ENCODE measurements at regions not wholly inside any gene's neighbourhood (a gene's known extent, or its start where the extent isn't known, plus 50 kb on each side); places are given as distances from the start of the nearest gene placed in this dataset.

DNA sequence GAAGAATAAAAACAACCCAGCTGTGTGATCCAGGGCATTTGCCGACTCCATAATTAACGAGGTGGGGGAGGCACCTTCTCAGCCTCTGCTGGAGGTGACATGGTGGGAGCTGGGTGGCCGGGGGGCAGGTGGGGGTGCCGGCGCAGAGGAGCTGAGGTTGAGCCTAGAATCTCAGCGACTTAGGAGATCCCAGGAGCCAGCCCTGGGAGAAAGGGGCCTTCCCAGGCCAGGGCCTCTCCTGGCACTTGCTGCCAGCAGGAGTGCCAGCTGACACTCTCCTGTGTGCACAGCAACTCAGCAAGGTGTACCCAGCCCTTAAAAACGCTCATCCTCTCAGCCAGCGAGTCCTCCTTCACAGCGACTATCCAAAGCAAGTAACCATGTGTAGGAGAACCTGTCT is 62.8 kb upstream of the FCN1 start:
- Histone ChIP-seq H4K20me1 (ENCODE audit: insufficient read depth) (no peaks in the 10 kb centered on the region), H3K27me3 (ENCODE audit: insufficient read depth, low read depth) (peaks cover 73% of the 10 kb centered on the region), H3K36me3 (ENCODE audit: low read depth) (no peaks in the 10 kb centered on the region), H3K9me2 (ENCODE audit: insufficient read depth) (no peaks in the 10 kb centered on the region), H3K4me1 (replicated peaks; ENCODE audit: insufficient read depth) (no peaks in the 10 kb centered on the region), H3K27ac (no peak overlapping the region), H3K9me3 (ENCODE audit: insufficient read depth, low read depth) (no peaks in the 10 kb centered on the region), H3F3A (ENCODE audit: insufficient read depth, low read depth) (no peaks in the 10 kb centered on the region), H2AFZ (no peak overlapping the region), H3K4me2 (no peak overlapping the region), H3K79me2 (ENCODE audit: low read depth) (no peaks in the 10 kb centered on the region), H3K4me3 (no peak overlapping the region)
- CTCF ChIA-PET: no interaction called here
- BruUV-seq (replicated peaks): no TSS peak
- no peak for DNase-seq
- no peak for TF ChIP-seq EZH2 (IDR thresholded peaks at IDR 0.05; ENCODE audit: low read depth)
- no peak for TF ChIP-seq CTCF (conservative IDR thresholded peaks at IDR 0.05)
- intact Hi-C loops (cut with micrococcal nuclease; ENCODE audit: unreplicated experiment): no loop called here
- POLR2A ChIA-PET (ENCODE audit: unreplicated experiment): no interaction called here

GRCh38 chr9:134980991-134981390 is 63.3 kb upstream of the FCN1 start:
- Histone ChIP-seq H2AFZ (no peak overlapping the region), H3F3A (ENCODE audit: insufficient read depth, low read depth) (no peaks in the 10 kb centered on the region), H3K4me3 (no peak overlapping the region), H3K27me3 (ENCODE audit: insufficient read depth, low read depth) (peaks cover 72% of the 10 kb centered on the region), H3K79me2 (ENCODE audit: low read depth) (no peaks in the 10 kb centered on the region), H3K4me1 (replicated peaks; ENCODE audit: insufficient read depth) (no peaks in the 10 kb centered on the region), H3K4me2 (no peak overlapping the region), H3K36me3 (ENCODE audit: low read depth) (no peaks in the 10 kb centered on the region), H3K9me3 (ENCODE audit: insufficient read depth, low read depth) (no peaks in the 10 kb centered on the region), H3K9me2 (ENCODE audit: insufficient read depth) (no peaks in the 10 kb centered on the region), H3K27ac (no peak overlapping the region), H4K20me1 (ENCODE audit: insufficient read depth) (no peaks in the 10 kb centered on the region)
- CTCF ChIA-PET: no interaction called here
- no TSS peak for BruUV-seq (replicated peaks)
- intact Hi-C loops (cut with micrococcal nuclease; ENCODE audit: unreplicated experiment): no loop called here
- DNase-seq: no peak
- TF ChIP-seq CTCF (conservative IDR thresholded peaks at IDR 0.05): no peak
- no peak for TF ChIP-seq EZH2 (IDR thresholded peaks at IDR 0.05; ENCODE audit: low read depth)
- POLR2A ChIA-PET (ENCODE audit: unreplicated experiment): no interaction called here

DNA sequence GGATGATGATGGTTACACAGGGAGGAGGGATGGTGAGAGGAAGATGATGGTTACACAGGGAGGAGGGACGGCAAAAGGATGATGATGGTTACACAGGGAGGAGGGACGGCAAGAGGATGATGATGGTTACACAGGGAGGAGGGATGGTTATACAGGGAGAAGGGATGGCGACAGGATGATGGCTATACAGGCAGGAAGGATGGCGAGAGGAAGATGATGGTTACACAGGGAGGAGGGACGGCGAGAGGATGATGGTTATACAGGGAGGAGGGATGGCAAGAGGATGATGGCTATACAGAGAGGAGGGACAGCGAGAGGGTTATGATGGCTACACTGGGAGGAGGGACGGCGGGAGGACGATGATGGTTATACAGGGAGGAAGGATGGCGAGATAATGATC is 64.1 kb upstream of the FCN1 start:
- Histone ChIP-seq H3K36me3 (ENCODE audit: low read depth) (no peaks in the 10 kb centered on the region), H2AFZ (no peak overlapping the region), H3K4me3 (no peak overlapping the region), H3K9me2 (ENCODE audit: insufficient read depth) (no peaks in the 10 kb centered on the region), H3K4me1 (replicated peaks; ENCODE audit: insufficient read depth) (no peaks in the 10 kb centered on the region), H3K27ac (no peak overlapping the region), H3K9me3 (ENCODE audit: insufficient read depth, low read depth) (no peaks in the 10 kb centered on the region), H3K4me2 (no peak overlapping the region), H3K27me3 (ENCODE audit: insufficient read depth, low read depth) (peaks cover 69% of the 10 kb centered on the region), H4K20me1 (ENCODE audit: insufficient read depth) (no peaks in the 10 kb centered on the region), H3K79me2 (ENCODE audit: low read depth) (no peaks in the 10 kb centered on the region), H3F3A (ENCODE audit: insufficient read depth, low read depth) (no peaks in the 10 kb centered on the region)
- TF ChIP-seq CTCF (conservative IDR thresholded peaks at IDR 0.05) (no peak), EZH2 (IDR thresholded peaks at IDR 0.05; ENCODE audit: low read depth) (no peak)
- intact Hi-C loops (cut with micrococcal nuclease; ENCODE audit: unreplicated experiment): no loop called here
- DNase-seq: no peak
- ChIA-PET POLR2A (ENCODE audit: unreplicated experiment) (no interaction called here), CTCF (no interaction called here)
- BruUV-seq (replicated peaks): no TSS peak

All from PC-9 (cell line).